IMR-90 (cell line): ENCODE measurements at regions not wholly inside any gene's neighbourhood (a gene's known extent, or its start where the extent isn't known, plus 50 kb on each side); places are given as distances from the start of the nearest gene placed in this dataset.
A peak's percentile ranks its signal among the peaks of the same experiment; 100 is the strongest.

Source experiments
- ATAC-seq: fragments of 200-7000 bp; cut with Tn5 transposase; 2 replicates; pipeline ENCODE4 v1.9.1; 2020; ENCODE audit warnings: low read depth, mild to moderate bottlenecking, moderate library complexity
- BruUV-seq: library from RNA; stranded (reverse); fragments of 400-500 nt; replicated peaks from 2 replicates; lab custom pipeline; 2021; lab: Mats Ljungman, UMichigan
- CTCF ChIA-PET: fragments of 300-600 bp; formaldehyde crosslinking; extraction: SDS; loops from one replicate; lab custom pipeline; 2021; ENCODE audit warnings: antibody characterized with exemption; lab: Yijun Ruan, JAX
- POLR2A ChIA-PET: fragments of 300-600 bp; sonication (Branson Sonifier 250); formaldehyde crosslinking; loops from one replicate; lab custom pipeline; 2022; ENCODE audit warnings: antibody characterized with exemption; ENCODE audit not compliant: unreplicated experiment; lab: Charles Lee
- DNase-seq: peaks from one replicate; pipeline ENCODE4 v3.0.0; 2013
- H2AFZ ChIP-seq: replicated peaks from 2 replicates; pipeline ENCODE3; 2013; ENCODE audit warnings: low read length, mild to moderate bottlenecking; ENCODE audit not compliant: poor library complexity
- H2AK5ac ChIP-seq: 2 replicates; pipeline ENCODE4 v1.6.1; 2013; ENCODE audit warnings: low read depth, low read length, inconsistent platforms
- H2AK9ac ChIP-seq: replicated peaks from 2 replicates; pipeline ENCODE3; 2013; ENCODE audit warnings: mild to moderate bottlenecking, low read depth, low read length, moderate library complexity; ENCODE audit not compliant: poor library complexity
- H2BK120ac ChIP-seq: 2 replicates; pipeline ENCODE4 v1.6.1; 2013; ENCODE audit warnings: low read depth, low read length, inconsistent platforms
- H2BK15ac ChIP-seq: 3 replicates; pipeline ENCODE4 v1.6.1; 2013; ENCODE audit warnings: low read depth, low read length, inconsistent platforms
- H2BK20ac ChIP-seq: 2 replicates; pipeline ENCODE4 v1.6.1; 2013; ENCODE audit warnings: low read depth, mild to moderate bottlenecking, inconsistent platforms, low read length, moderate library complexity
- H2BK5ac ChIP-seq: 2 replicates; pipeline ENCODE4 v1.6.1; 2013; ENCODE audit warnings: mild to moderate bottlenecking, low read depth, low read length, inconsistent platforms; ENCODE audit not compliant: poor library complexity, severe bottlenecking
- H3K14ac ChIP-seq: replicated peaks from 2 replicates; pipeline ENCODE4 v1.6.1; 2013; ENCODE audit warnings: low read depth, low read length, inconsistent platforms
- H3K18ac ChIP-seq: 2 replicates; pipeline ENCODE4 v1.6.1; 2013; ENCODE audit warnings: low read depth, low read length, control low read depth
- H3K23ac ChIP-seq: 2 replicates; pipeline ENCODE4 v1.6.1; 2013; ENCODE audit warnings: low read depth, low read length, inconsistent platforms
- H3K27ac ChIP-seq: 2 replicates; pipeline ENCODE4 v1.5.1; 2013; ENCODE audit warnings: mild to moderate bottlenecking, control low read depth, low read length; ENCODE audit not compliant: insufficient read depth
- H3K27me3 ChIP-seq: 2 replicates; pipeline ENCODE4 v1.6.1; 2013; ENCODE audit warnings: low read length; ENCODE audit not compliant: control insufficient read depth, insufficient read depth
- H3K36me3 ChIP-seq: 2 replicates; pipeline ENCODE4 v1.6.1; 2013; ENCODE audit warnings: low read length, mixed read lengths; ENCODE audit not compliant: control insufficient read depth, insufficient read depth
- H3K4ac ChIP-seq: 2 replicates; pipeline ENCODE4 v1.6.1; 2013; ENCODE audit warnings: low read depth, low read length, inconsistent platforms
- H3K4me1 ChIP-seq: 2 replicates; pipeline ENCODE4 v1.6.1; 2013; ENCODE audit warnings: low read length, mixed read lengths; ENCODE audit not compliant: control insufficient read depth, insufficient read depth
- H3K4me2 ChIP-seq: 2 replicates; pipeline ENCODE4 v1.6.1; 2013; ENCODE audit warnings: low read depth, mild to moderate bottlenecking, control low read depth, low read length, moderate library complexity
- H3K4me3 ChIP-seq: 2 replicates; pipeline ENCODE4 v1.5.1; 2013; ENCODE audit warnings: low read depth, mild to moderate bottlenecking, control low read depth, low read length, moderate library complexity; ENCODE audit not compliant: insufficient read depth
- H3K56ac ChIP-seq: 2 replicates; pipeline ENCODE4 v1.6.1; 2013; ENCODE audit warnings: low read length, inconsistent platforms; ENCODE audit not compliant: insufficient read depth; ENCODE audit errors: extremely low read depth
- H3K79me1 ChIP-seq, 2 experiments: 2 replicates each; pipeline ENCODE4 v1.6.1; 2013; ENCODE audit warnings: low read length in 2 of 2, inconsistent platforms in 1 of 2, low read depth in 1 of 2
- H3K9ac ChIP-seq: 2 replicates; pipeline ENCODE4 v1.6.1; 2013; ENCODE audit warnings: low read depth, low read length, control low read depth
- H3K9me1 ChIP-seq: 2 replicates; pipeline ENCODE4 v1.6.1; 2013; ENCODE audit warnings: low read length, inconsistent platforms; ENCODE audit not compliant: insufficient read depth
- H3K9me3 ChIP-seq: 2 replicates; pipeline ENCODE4 v1.6.1; 2013; ENCODE audit warnings: low read length; ENCODE audit not compliant: control insufficient read depth, insufficient read depth
- H4K20me1 ChIP-seq: 2 replicates; pipeline ENCODE4 v1.6.1; 2013; ENCODE audit warnings: low read length, inconsistent platforms; ENCODE audit not compliant: insufficient read depth
- H4K5ac ChIP-seq: 2 replicates; pipeline ENCODE4 v1.6.1; 2013; ENCODE audit warnings: mild to moderate bottlenecking, low read depth, low read length, control low read depth
- H4K8ac ChIP-seq, 2 experiments: 2 replicates each; pipeline ENCODE4 v1.6.1; 2013; ENCODE audit warnings: low read depth in 2 of 2, low read length in 2 of 2, control low read depth in 1 of 2, inconsistent platforms in 1 of 2
- H4K91ac ChIP-seq: 2 replicates; pipeline ENCODE4 v1.6.1; 2013; ENCODE audit warnings: low read depth, low read length, inconsistent platforms; ENCODE audit not compliant: insufficient read depth
- CHD1 ChIP-seq: IDR thresholded peaks from 2 replicates; pipeline ENCODE4 v1.6.1; 2012; ENCODE audit warnings: low read depth, low read length, improper control_type of control experiment
- CTCF ChIP-seq: conservative IDR thresholded peaks from 2 replicates; pipeline ENCODE4 v1.5.1; 2012; ENCODE audit warnings: mild to moderate bottlenecking, low read depth, low read length, improper control_type of control experiment
- ELK1 ChIP-seq: fragments of 150-350 bp; IDR thresholded peaks from 2 replicates; pipeline ENCODE4 v1.6.1; 2016; ENCODE audit warnings: low read depth, mild to moderate bottlenecking, low read length, moderate library complexity, borderline replicate concordance
- FOS ChIP-seq: fragments of 150-350 bp; IDR thresholded peaks from 2 replicates; pipeline ENCODE4 v1.6.1; 2016; ENCODE audit warnings: low read depth, low read length
- MAFK ChIP-seq: IDR thresholded peaks from 2 replicates; pipeline ENCODE4 v1.6.1; 2012; ENCODE audit warnings: low read depth, low read length, improper control_type of control experiment
- MAZ ChIP-seq: IDR thresholded peaks from 2 replicates; pipeline ENCODE4 v1.6.1; 2012; ENCODE audit warnings: low read depth, mild to moderate bottlenecking, low read length, improper control_type of control experiment, moderate library complexity, borderline replicate concordance
- NFE2L2 ChIP-seq: fragments of 150-350 bp; IDR thresholded peaks from 2 replicates; pipeline ENCODE4 v1.6.1; 2016; ENCODE audit warnings: low read depth, mild to moderate bottlenecking, low read length
- POLR2A ChIP-seq: IDR thresholded peaks from 2 replicates; pipeline ENCODE4 v1.6.1; 2012; ENCODE audit warnings: mild to moderate bottlenecking, low read depth, low read length
- RAD21 ChIP-seq: IDR thresholded peaks from 2 replicates; pipeline ENCODE4 v1.6.1; 2012; ENCODE audit warnings: low read length, improper control_type of control experiment
- RFX5 ChIP-seq: IDR thresholded peaks from 2 replicates; pipeline ENCODE4 v1.8.0; 2012; ENCODE audit warnings: low read depth, mild to moderate bottlenecking, low read length, moderate library complexity
- USF2 ChIP-seq: fragments of 150-350 bp; IDR thresholded peaks from 2 replicates; pipeline ENCODE4 v1.6.1; 2017; ENCODE audit warnings: mild to moderate bottlenecking, antibody characterized with exemption, low read length, low read depth
- WGBS, 2 experiments: methylation state at CpG; one replicate each; pipeline versions ENCODE4 v1.1.5 to v1.1.7; 2013; ENCODE audit warnings: missing lambda C conversion rate in 2 of 2; ENCODE audit not compliant: insufficient read length in 1 of 2; ENCODE audit errors: extremely low coverage in 2 of 2; 5-methylcytosine and 5-hydroxymethylcytosine counted together
- dilution Hi-C: fragments of 300-500 bp; cut with HindIII; formaldehyde crosslinking; loops from one replicate; pipeline ENCODE4 v1.14.3; 2018; ENCODE audit warnings: low sequenced_read_pairs; ENCODE audit not compliant: unreplicated experiment
- in situ Hi-C: fragments of 300-500 bp; cut with MboI; formaldehyde crosslinking; loops from 3 replicates; pipeline ENCODE4 v1.14.3; 2019; ENCODE audit warnings: low sequenced_read_pairs, inconsistent platforms, mixed read lengths
- intact Hi-C: fragments of 100-400 bp; cut with micrococcal nuclease; formaldehyde crosslinking; loops from 2 replicates; pipeline ENCODE4 v1.10.0; 2022

GRCh38 chr4:1502976-1503375 is 96.7 kb upstream of the NKX1-1 start:
- BruUV-seq, result no TSS peak
- Histone ChIP-seq H2BK5ac (no peak overlapping the region), H3K56ac (no peak overlapping the region), H3K9me3 (0 out of 2 replicates have a peak, but pooled peaks cover 3% of the 10 kb centered on the region), H3K4ac (no peak overlapping the region), H3K36me3 (no peaks in the 10 kb centered on the region), H3K14ac (no peak overlapping the region), H3K4me3 (no peak overlapping the region), H3K4me2 (no peak overlapping the region), H2BK120ac (no peak overlapping the region), H3K79me1 (no peaks in the 10 kb centered on the region), H2BK20ac (no peak overlapping the region), H4K8ac (no peak overlapping the region), H3K9me1 (peaks cover 2% of the 10 kb centered on the region; the same call in 1 of the 2 replicates), H4K20me1 (no peaks in the 10 kb centered on the region), H4K5ac (no peak overlapping the region), H3K27me3 (peaks cover 18% of the 10 kb centered on the region), H2AK9ac (no peak overlapping the region), H4K91ac (no peak overlapping the region), H3K9ac (no peak overlapping the region), H3K23ac (no peak overlapping the region), H3K18ac (no peak overlapping the region), H3K27ac (no peak overlapping the region), H2AFZ (peak overlapping the region; percentile 32), H2AK5ac (no peak overlapping the region), H3K4me1 (no peaks in the 10 kb centered on the region), H2BK15ac (no peak overlapping the region)
- intact Hi-C loops, result no loop called here
- ChIA-PET CTCF (no interaction called here), POLR2A (no interaction called here)
- ATAC-seq (no peak), DNase-seq (no peak)
- 38% methylated on average over 4 of the region's 16 CpGs; no CpG with 5 or more reads in 1 of the 2 experiments for WGBS, 2 experiments
- TF ChIP-seq MAFK (no peak), FOS (no peak), USF2 (no peak), RAD21 (no peak), ELK1 (no peak), NFE2L2 (no peak), CTCF (no peak), RFX5 (no peak), CHD1 (no peak), MAZ (no peak), POLR2A (no peak)
- dilution Hi-C loops, result no loop called here
- in situ Hi-C loops, result no loop called here
